ENCODE measurements at regions not wholly inside any gene's neighbourhood (a gene's known extent, or its start where the extent isn't known, plus 50 kb on each side); places are given as distances from the start of the nearest gene placed in this dataset.
A peak's percentile ranks its signal among the peaks of the same experiment; 100 is the strongest.
"Not testable (repeated sequence)": the region's sequence is repeated elsewhere in the genome, so short reads cannot be mapped to it uniquely, and the experiment has no call there.

GRCh38 chr3:82595530-82595929 lies 834.1 kb upstream of the GBE1 start:
- no peak for TF ChIP-seq BHLHE40 (IDR thresholded peaks at IDR 0.05; ENCODE audit: borderline replicate concordance)
- no peak for TF ChIP-seq ARNT (IDR thresholded peaks at IDR 0.05)
- no peak for TF ChIP-seq ELF4 (IDR thresholded peaks at IDR 0.05)
- TF ChIP-seq FOXK2 (IDR thresholded peaks at IDR 0.05), result no peak
- no peak for TF ChIP-seq LEF1 (IDR thresholded peaks at IDR 0.05; ENCODE audit: borderline replicate concordance)
- no peak for TF ChIP-seq CTBP1 (IDR thresholded peaks at IDR 0.05; ENCODE audit: borderline replicate concordance)
- ChIA-PET POLR2A (no interaction called here), CTCF (no interaction called here)
- no peak for DNase-seq (ENCODE audit: extremely low spot score)

- ChIA-PET POLR2A (no interaction called here), CTCF (no interaction called here)
- no peak for TF ChIP-seq TARDBP (IDR thresholded peaks at IDR 0.05)
- no peak for DNase-seq (ENCODE audit: extremely low spot score)
Observed at GRCh38 chr3:82587174-82587573, 825.7 kb upstream of the GBE1 start.

DNA sequence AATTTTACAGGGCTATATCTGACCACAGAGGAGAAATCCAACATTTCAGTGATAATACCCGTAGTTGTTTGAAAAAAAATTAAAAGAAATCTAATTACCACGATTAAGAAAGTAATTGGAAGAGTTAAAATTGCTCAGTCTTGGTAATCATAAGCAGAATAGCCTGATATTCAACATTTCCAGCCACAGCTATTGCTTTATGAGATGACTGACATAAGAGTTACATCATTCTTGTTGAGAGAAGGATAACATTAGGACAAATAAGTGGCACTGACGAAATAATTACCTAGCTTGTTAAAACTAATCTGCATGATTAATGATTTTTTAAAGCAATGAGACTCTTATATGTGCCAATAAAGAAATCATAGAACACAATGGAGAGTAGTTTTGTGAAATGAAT lies 825.0 kb upstream of the GBE1 start:
- ChIA-PET POLR2A (no interaction called here), CTCF (no interaction called here)
- no peak for TF ChIP-seq LEF1 (IDR thresholded peaks at IDR 0.05; ENCODE audit: borderline replicate concordance)
- no peak for TF ChIP-seq FOXA1 (IDR thresholded peaks at IDR 0.05)
- no peak for TF ChIP-seq BHLHE40 (IDR thresholded peaks at IDR 0.05; ENCODE audit: borderline replicate concordance)
- TF ChIP-seq SUZ12 (IDR thresholded peaks at IDR 0.05), result no peak
- TF ChIP-seq FOXK2 (IDR thresholded peaks at IDR 0.05), result no peak
- no peak for TF ChIP-seq CTBP1 (IDR thresholded peaks at IDR 0.05; ENCODE audit: borderline replicate concordance)
- TF ChIP-seq FOXM1 (IDR thresholded peaks at IDR 0.05; ENCODE audit: borderline replicate concordance), result no peak
- no peak for TF ChIP-seq ZNF384 (IDR thresholded peaks at IDR 0.05)
- TF ChIP-seq ELF4 (IDR thresholded peaks at IDR 0.05), result no peak
- no peak for TF ChIP-seq ARNT (IDR thresholded peaks at IDR 0.05)
- DNase-seq (ENCODE audit: extremely low spot score), result no peak

GRCh38 chr3:82586002-82586401 lies 824.6 kb upstream of the GBE1 start:
- POLR2A ChIA-PET, CTCF ChIA-PET: not testable (repeated sequence)

DNA sequence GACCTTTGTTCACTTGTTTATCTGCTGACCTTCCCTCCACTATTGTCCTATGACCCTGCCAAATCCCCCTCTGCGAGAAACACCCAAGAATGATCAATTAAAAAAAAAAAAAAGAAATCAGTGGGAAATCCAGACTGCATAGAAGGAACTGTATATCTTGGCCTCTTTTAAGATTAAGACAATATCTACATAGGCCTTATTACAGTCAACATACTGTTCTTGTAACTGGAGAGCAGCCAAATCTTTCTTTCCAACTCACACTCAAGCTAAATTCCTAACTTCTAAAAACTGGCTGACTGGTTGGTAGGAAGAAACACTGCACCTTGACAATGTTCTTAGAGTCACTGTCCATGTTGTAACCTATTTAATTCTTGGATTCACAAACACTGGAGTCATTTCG lies 824.1 kb upstream of the GBE1 start:
- POLR2A ChIA-PET; DNase-seq (ENCODE audit: extremely low spot score); CTCF ChIA-PET: not testable (repeated sequence)

More at GRCh38 chr3:82586002-82586401, 824.6 kb upstream of the GBE1 start:
- not testable (repeated sequence) for DNase-seq (ENCODE audit: extremely low spot score)

DNA sequence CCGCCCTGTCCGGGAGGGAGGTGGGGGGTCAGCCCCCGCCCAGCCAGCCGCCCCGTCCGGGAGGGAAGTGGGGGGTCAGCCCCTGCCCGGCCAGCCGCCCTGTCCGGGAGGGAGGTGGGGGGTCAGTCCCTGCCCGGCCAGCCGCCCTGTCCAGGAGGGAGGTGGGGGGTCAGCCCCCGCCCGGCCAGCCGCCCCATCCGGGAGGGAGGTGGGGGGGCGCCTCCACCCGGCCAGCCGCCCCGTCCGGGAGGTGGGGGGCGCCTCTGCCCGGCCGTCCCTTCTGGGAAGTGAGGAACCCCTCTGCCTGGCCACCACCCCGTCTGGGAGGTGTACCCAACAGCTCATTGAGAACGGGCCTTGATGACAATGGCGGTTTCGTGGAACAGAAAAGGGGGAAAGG lies 823.4 kb upstream of the GBE1 start:
- DNase-seq (ENCODE audit: extremely low spot score); CTCF ChIA-PET; POLR2A ChIA-PET: not testable (repeated sequence)

DNA sequence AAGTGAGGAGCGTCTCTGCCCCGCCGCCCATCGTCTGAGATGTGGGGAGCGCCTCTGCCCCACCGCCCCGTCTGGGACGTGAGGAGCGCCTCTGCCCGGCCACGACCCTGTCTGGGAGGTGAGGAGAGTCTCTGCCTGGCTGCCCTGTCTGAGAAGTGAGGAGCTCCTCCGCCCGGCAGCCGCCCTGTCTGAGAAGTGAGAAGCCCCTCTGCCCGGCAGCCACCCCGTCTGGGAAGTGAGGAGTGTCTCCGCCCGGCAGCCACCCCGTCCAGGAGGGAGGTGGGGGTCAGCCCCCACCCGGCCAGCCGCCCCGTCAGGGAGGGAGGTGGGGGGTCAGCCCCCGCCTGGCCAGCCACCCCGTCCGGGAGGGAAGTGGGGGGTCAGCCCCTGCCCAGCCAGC lies 823.0 kb upstream of the GBE1 start:
- DNase-seq (ENCODE audit: extremely low spot score); CTCF ChIA-PET; POLR2A ChIA-PET: not testable (repeated sequence)

DNA sequence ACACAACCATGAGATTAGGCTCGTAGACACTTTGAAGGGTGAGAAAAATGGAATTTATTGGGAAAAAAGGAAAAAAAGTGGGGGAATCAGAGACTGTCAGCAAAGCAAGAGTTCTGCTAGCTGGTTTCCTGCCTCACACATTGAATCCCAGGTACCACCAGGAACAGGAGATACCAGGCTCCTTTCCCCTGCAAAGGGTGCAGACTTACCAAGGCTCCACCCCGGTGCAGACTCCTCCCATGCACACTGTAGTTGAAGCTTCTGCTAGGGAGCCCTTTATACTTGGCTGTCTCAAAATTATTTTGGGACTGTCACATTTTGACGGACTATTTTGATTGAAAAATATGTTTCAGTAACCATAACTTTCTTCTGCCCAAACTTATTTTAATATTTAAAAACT lies 819.9 kb upstream of the GBE1 start:
- ChIA-PET CTCF (no interaction called here), POLR2A (no interaction called here)

GRCh38 chr3:82572721-82573120 lies 811.3 kb upstream of the GBE1 start:
- no peak for DNase-seq (ENCODE audit: extremely low spot score)
- TF ChIP-seq NFRKB (IDR thresholded peaks at IDR 0.05), result no peak
- TF ChIP-seq ZNF384 (IDR thresholded peaks at IDR 0.05), result no peak
- no peak for TF ChIP-seq FOXK2 (IDR thresholded peaks at IDR 0.05)
- no peak for TF ChIP-seq PKNOX1 (IDR thresholded peaks at IDR 0.05)
- no peak for TF ChIP-seq CTBP1 (IDR thresholded peaks at IDR 0.05; ENCODE audit: borderline replicate concordance)
- TF ChIP-seq FOXA1 (IDR thresholded peaks at IDR 0.05), result no peak
- ChIA-PET CTCF (interaction anchor here (0.6 kb wide), 1 partner anchor 45 kb away, joined by 5 read pairs; no protein-coding TSS in a partner anchor), POLR2A (no interaction called here)

More for the DNA sequence above, 819.9 kb upstream of the GBE1 start:
- TF ChIP-seq LEF1 (IDR thresholded peaks at IDR 0.05; ENCODE audit: borderline replicate concordance) (no peak), BHLHE40 (IDR thresholded peaks at IDR 0.05; ENCODE audit: borderline replicate concordance) (no peak), PKNOX1 (IDR thresholded peaks at IDR 0.05) (no peak), SP1 (IDR thresholded peaks at IDR 0.05) (no peak), NFRKB (IDR thresholded peaks at IDR 0.05) (no peak), HDGF (IDR thresholded peaks at IDR 0.05; ENCODE audit: borderline replicate concordance) (no peak), FOXK2 (IDR thresholded peaks at IDR 0.05) (no peak), FOXA1 (IDR thresholded peaks at IDR 0.05) (no peak), CTBP1 (IDR thresholded peaks at IDR 0.05; ENCODE audit: borderline replicate concordance) (no peak), FOXM1 (IDR thresholded peaks at IDR 0.05; ENCODE audit: borderline replicate concordance) (no peak), L3MBTL2 (conservative IDR thresholded peaks at IDR 0.05) (no peak), TARDBP (IDR thresholded peaks at IDR 0.05) (no peak), ELF4 (IDR thresholded peaks at IDR 0.05) (no peak), SUZ12 (IDR thresholded peaks at IDR 0.05) (no peak), ARNT (IDR thresholded peaks at IDR 0.05) (no peak), ZNF384 (IDR thresholded peaks at IDR 0.05) (no peak)
- DNase-seq (ENCODE audit: extremely low spot score), result peak; percentile 14

Measured in HEK293T (cell line).